ENCODE measurements at regions not wholly inside any gene's neighbourhood (a gene's known extent, or its start where the extent isn't known, plus 50 kb on each side); places are given as distances from the start of the nearest gene placed in this dataset.
A peak's percentile ranks its signal among the peaks of the same experiment; 100 is the strongest.

DNA sequence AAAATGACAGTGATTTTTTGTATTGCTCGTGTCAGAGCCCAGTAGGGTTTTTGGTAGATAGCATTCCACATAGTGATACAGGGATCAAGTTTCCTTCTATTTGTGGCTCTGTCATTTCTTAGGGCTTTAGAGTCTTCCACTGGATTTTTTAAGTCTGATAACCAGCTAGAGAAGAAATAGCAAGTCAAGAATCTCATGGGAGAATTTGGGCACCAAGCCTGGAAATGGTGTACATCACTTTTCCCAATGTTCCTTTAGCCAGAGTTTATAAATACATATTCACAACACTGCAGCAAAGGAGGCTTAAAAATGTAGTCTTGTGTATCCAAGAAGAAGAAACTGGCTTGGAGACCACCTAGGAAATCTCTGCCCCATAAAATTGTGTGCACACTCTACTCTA is 647.1 kb upstream of the KLF4 start:
- no peak overlapping the region for H3K4me3 ChIP-seq
- no peak overlapping the region for H3K27ac ChIP-seq

DNA sequence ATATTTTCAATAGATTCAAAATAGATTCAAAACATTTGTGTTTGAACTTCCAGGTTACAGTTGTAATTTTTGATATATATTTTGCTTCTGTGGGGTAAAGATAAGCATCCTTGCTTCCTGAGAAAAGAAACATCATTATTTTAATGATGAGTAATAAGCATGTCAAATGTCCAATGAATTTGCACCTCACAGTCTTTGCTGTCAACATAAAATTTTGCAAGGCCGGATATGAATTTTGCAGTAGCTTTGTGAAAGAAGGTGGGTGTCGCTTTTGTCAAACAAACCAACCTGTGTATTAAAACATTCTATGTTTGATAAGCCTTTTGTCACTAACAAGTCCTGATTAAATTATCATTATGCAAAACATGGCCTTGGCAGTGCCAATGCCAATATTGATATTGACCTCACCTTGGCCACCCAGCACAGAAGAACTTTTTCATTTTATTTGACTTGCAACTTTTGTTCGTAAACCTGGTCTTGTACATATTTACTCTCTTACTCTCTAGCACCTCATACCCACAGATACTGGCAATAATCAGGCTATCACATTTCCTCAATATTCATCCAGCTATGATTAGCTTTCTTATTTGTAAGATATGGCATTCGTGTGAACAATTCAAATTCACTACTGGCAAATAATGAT is 645.0 kb upstream of the KLF4 start:
- H3K27ac ChIP-seq = no peak overlapping the region
- no peak overlapping the region for H3K4me3 ChIP-seq

DNA sequence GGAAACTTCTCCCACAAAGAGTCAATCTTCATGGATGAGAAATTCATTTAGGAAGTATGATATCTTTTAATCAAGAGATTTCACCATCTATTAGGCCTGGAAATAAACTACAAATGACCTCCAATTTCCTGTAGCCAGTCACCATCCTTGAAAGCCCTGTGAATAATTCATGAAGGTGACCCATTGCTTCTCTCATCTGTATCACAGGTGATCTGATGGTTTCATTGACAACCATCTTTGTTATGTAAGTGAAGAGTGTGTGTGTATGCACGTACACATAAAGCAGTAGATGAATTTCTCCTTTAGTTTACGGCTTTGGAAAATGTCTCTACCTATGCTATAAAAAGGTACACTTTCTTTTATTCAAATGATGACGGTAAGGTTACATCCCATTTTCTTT is 644.1 kb upstream of the KLF4 start:
- Histone ChIP-seq H3K4me3 (no peak overlapping the region), H3K27ac (no peak overlapping the region)

DNA sequence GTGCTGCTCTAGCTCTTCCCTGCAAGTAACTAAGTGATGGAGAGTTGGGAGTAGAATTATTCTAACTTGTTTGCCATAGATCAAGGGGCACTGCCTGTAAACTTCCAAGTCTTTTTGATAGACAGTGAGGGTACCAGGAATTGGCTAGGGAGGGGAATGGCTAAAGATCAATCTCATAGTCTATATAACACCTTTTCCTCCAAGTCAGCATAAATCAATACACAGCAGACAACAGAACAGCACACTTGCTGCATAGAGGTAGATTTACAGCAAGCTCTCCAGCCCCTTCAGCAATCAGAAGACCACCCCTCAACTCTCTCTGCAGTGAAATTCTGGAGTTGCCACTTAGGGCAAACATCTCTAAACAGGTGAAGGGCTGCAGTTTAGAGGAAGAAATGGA is 643.5 kb upstream of the KLF4 start:
- Histone ChIP-seq H3K27ac (no peak overlapping the region), H3K4me3 (no peak overlapping the region)

DNA sequence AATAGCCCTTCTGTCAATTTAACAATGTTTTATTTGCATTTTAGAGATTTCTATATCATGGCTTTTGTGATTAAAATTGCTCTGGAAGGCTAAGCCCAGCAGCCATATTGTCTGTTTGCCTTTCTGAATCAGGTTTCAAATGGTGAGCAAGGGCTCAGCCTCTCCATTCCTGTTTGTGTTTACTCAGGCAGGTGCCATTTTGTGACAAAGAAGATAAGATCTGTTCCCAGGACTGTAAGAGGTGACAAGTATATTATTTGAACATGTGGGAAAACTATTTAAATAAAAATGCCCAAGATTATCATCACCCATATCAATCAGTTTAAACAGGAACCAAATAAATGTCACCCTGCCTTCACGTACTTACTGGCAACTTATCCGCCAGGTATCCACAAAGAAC is 641.3 kb upstream of the KLF4 start:
- Histone ChIP-seq H3K4me3 (no peak overlapping the region), H3K27ac (no peak overlapping the region)

DNA sequence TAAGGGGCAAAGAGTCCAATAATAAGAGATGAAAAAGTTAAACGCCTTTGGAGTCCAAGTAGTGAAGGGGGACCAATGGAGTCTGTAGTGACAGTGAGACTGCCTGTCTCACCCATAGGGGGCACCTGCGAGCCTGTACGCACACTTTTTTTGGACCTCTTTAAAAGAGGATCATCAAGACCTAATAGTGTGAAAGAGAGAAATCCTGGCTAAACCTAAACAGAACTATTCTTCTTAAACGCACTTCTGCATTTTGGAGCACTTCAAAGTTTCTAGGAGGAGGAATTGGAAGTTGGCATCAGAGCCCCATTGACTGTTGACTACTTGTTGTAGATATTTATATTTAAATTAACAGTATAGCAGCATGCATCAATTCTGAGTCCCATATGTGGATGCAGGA is 636.1 kb upstream of the KLF4 start:
- Histone ChIP-seq H3K27ac (no peak overlapping the region), H3K4me3 (no peak overlapping the region)

DNA sequence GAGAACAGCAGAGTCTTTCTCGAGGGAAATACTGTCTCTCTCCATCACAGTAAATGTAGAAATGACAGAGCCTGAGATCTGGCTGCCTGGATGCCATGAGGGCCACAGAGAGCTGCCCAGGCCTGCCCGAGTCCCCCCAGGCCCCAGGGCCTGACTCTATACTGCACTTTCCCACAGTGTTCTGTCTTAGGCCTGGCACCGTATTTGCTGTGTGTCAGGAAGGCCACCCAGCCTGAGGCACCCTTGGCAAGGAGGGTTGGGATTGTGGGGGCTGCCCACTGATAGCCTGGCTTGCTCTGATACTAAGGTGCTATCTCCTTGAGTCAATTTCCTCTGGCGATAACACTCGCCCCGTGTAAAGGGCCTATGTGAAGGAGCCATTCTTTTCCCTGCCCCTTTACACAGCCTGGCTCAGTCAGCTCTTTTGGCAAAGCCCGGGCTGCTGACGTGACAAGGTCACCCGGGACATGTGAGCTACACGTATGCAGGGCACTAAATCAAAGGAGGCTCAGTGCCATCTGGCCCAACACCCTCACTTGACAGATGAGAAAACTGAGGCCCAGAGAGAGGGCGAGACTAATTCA is 630.1 kb upstream of the KLF4 start:
- no peak overlapping the region for H3K4me3 ChIP-seq

DNA sequence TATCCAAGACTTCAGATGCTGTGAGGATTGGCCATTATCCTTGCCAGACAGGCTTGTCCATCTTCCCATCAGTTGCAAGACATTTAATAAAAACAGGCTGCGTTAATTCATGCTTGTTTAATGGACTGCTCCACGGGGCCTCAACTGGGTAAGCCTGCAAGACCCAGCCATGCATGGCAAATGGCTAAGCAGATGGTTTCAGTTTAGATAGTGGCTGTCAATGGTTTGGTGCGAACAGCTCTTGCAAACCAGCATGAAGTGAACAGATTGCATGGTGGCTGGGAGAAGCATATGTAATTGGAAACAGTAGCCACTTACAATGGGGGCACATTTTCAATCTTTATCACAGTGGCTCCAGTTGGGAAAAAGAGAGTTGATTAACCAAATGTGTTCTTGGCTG is 628.2 kb upstream of the KLF4 start:
- H3K4me3 ChIP-seq = no peak overlapping the region

More for the DNA sequence above, 630.1 kb upstream of the KLF4 start:
- H3K27ac ChIP-seq = no peak overlapping the region

DNA sequence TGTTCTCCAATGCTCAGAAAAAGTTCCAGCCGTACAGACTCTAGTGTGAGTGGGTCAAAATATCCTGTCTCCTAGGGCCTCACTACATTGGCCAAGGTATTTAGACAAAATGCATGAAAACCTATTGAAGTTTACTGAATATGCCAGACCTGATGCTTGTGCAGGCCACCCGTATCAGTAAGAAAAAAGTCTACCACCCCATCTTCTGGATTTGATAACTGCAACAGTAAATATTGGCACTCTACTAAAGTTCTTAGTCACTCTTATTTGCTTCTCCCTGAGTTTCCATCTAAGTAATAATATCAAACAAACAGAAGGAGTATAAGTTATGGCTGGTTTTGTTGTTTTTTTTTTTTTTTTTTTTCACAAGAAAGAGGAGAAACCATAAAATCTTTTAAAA is 627.7 kb upstream of the KLF4 start:
- Histone ChIP-seq H3K27ac (no peak overlapping the region), H3K4me3 (no peak overlapping the region)

More for the DNA sequence above, 628.2 kb upstream of the KLF4 start:
- H3K27ac ChIP-seq = no peak overlapping the region

DNA sequence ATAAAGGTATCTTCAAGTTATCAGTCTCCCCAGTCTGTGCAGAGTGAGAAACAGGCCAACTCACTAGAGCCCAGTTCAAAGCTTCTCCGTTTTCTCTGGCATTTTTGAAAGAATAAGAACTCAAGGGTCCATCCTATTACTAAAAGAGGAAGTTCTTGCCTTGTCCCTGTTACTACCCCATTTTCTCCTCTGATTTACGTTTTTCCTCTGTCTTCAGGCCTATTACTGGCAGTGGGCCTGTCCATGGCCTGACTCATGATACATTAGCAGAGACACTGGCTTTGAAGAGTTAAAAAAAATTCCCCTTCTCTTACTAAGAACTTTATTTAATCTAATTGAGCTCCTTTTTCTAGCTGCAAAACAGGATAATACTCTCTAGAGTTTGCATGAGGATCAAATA is 624.0 kb upstream of the KLF4 start:
- Histone ChIP-seq H3K27ac (no peak overlapping the region), H3K4me3 (no peak overlapping the region)

DNA sequence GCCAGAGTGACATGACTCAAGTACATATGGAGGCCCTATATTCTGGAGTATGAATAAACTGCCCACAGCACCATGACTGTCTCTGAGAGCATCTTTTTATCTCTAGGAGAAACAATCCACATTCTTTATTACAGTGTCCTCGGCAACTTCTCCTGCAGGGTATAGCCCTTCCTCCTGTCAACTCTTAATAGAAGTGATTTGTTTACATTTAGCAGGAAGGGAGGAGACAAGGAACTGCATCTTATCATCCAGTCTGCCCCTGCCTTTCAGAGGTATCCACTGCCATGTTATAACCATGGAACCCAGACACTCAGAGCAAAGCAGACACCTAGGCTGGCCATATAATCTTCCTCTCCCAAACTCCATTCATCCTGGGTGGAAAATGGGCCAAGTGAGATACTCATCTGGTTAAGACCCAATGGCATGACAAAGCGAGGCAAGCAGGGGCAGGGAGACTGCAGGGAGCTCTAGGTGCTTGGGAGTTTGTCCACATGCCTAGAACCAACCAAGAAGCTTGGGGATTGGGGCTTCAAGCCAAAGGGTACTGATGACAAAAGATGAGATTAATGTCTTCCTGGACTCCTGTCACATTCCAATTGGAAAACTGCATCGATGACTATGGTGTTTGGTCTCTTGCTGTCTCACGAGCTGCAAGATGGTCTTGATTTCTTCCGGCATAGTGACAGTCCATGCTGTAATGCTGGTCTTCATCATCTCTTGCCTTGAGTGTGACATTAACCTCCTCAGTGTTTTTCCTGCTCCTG is 620.5 kb upstream of the KLF4 start:
- H3K4me3 ChIP-seq = no peak overlapping the region
- H3K27ac ChIP-seq = no peak overlapping the region

DNA sequence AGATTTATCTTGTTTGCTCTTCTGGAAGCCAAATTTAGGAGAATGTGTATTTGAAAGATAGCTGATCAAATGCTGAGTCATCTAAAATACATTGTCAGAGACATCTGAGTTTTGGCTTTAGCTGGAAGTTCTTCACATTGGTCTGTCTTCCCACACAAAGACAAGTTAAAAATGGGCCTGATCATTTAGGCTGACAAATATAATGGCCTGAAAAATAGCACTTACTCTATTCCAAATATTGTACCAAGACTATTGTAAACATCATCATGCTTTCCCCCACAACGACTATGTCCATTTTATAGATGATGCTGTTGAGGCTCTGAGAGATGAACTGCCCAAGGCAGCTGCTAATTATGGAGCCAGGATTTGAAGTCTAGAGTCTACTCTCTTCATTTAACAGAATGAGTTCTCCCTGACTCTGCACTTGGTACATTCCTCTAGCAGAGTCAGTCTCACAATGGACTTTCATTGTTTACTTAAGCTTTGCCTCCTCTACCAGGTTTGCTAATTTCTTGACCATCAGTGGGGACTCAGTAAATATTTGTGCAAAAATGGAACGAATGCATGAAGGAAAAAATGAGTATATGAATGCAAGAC is 619.4 kb upstream of the KLF4 start:
- Histone ChIP-seq H3K27ac (peak overlapping the region in 1 of 21 experiments; percentile 7), H3K4me3 (no peak overlapping the region)

DNA sequence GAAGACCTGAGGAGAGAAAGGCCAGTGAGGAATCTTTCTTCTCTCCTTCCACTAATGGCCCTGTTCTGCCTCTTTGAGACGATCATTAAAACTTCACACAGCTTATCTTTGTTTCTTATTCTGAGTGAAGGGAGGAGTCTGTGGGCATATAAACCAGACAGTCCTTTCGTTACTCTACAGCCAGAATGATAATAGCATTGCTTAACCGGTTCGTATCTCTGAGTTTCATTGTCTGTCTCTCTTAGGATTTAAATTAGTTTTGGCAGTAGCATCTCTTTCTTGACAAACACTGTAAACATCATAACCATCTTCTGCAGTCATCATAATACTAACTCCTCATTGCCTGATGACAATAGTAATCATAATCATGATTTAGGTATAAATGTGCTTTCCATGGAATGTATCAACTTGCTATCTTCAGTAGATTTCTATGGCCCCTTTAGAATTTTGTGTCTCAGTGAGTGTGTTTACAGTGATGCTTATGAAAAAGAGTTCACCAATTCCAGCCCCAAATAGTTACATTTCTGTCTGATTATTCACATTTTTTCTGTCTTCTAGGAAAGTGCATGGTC is 618.8 kb upstream of the KLF4 start:
- Histone ChIP-seq H3K4me3 (no peak overlapping the region), H3K27ac (peak overlapping the region in 1 of 21 experiments; percentile 7)

DNA sequence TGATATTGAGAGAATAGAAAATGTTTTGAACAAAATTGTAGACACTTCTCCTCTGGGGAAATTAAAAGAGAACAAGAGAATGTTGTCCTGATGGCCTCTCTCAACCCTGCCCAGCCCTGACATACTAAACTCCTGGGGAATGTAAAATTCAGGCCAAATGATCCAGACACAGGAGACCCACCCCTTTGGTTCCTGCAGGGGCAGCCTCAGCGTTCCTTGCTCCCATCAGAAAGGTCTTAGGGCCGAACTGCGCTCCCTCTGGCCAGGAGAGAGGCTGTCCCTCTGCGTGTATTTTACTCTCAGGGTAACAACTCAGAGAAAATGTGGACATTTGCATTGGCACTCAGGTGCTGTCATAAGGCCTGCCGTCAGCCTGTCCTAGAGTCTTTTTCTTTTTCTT is 616.3 kb upstream of the KLF4 start:
- H3K27ac ChIP-seq = peak overlapping the region in 1 of 21 experiments; percentile 29

DNA sequence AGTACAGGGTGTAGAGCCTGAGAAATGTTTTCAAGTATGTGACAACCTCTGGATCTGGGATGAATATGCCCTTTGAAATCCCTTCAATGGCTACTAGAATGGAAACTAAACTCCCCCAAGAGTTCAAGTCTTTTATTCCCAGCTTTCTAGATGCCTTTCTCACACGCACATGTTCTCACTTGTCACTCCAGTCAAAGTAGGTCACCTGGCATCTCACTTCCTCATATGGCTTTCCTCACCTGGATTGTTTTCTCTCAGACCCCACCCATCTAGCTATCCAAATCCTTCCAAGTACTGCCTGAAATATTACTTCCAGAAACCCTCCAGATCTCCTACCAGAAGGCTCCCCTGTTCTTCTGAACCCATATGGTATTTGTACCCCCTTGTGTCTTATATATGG is 615.4 kb upstream of the KLF4 start:
- H3K4me3 ChIP-seq = no peak overlapping the region
- peak overlapping the region in 4 of 21 experiments; percentile 8 to 45 (median 22) for H3K27ac ChIP-seq

More for the DNA sequence above, 616.3 kb upstream of the KLF4 start:
- no peak overlapping the region for H3K4me3 ChIP-seq

DNA sequence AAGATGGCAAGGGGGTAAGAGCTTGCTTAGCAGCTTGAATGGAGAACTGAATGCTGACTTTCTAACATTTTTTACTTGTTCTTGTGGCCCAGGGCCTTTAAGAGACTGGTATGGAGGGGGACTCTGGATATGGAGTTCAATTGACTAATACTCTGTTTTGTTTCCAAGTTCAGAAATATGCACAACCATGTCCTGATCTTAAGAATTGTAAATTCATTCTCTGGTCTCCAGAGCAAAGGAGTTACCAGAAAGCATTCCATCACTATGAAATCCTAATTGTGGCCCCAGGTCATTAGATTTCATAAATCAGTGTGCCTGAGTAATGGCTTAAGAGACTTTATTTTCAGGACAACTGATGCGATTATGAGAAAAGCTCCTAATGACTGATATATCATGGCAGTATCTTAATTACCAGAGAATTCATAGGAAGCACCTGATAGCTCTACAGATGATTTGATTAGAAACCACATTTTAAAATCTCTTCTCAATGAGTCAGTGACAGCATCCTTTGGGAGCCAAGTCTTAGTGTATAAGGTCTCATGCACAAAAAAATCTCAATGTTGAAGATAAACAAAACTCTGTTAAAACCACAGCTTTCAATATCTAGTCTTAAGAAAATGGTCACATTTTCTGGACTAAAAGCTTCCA is 613.6 kb upstream of the KLF4 start:
- Histone ChIP-seq H3K4me3 (no peak overlapping the region), H3K27ac (no peak overlapping the region)

DNA sequence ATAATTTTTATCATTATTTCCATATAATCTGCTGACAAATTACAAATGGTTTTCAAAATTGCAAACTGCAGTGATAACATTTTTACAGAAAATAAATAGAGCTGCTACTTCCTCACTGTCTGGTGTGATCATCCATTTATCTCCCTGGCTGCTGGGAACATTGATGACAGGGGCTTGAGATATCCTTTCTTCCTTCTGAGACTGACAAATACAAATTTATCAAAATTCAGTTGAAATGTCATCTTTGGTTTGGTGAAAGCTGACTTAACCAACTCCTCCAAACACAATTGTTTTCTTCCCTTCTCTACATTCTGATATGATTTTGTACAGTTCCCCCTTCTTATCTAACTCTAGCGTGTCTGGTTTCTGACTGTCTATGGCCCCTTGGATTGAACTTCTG is 611.8 kb upstream of the KLF4 start:
- H3K27ac ChIP-seq = peak overlapping the region in 1 of 21 experiments; percentile 22

DNA sequence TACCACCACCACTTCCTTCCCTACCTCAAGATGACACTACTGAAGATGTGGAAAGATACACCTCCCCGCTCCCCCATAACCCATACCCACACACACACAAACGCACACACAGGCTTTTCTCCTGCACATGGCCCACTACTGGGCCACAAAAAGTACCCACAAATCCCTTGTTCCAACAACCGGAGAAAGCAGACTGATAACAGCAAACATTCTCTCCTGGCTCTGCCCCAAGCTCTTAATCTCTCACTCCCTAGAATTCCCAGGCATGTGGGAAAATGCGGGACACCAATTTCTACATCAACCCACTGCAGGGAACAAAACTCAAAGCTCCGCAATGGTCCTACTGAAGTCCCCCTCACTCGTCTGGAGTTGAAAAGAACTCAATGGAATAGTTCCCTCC is 611.0 kb upstream of the KLF4 start:
- Histone ChIP-seq H3K4me3 (no peak overlapping the region), H3K27ac (no peak overlapping the region)

More for the DNA sequence above, 611.8 kb upstream of the KLF4 start:
- no peak overlapping the region for H3K4me3 ChIP-seq

DNA sequence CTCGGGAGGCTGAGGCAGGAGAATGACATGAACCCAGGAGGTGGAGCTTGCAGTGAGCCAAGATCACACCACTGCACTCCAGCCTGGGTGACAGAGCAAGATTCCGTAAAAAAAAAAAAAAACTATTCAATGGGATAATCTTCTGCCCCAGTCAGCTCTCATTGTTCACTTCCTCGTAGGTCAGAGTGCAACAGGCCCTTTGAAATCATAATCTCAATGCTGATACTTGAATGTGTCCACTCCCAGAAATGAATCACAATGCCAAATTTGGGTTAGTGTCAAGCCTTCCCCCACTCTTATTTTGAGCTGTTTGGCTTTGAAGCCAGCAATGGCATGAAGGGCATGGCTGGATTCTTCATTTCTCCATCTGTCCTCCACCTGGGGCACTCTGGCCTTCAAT is 610.3 kb upstream of the KLF4 start:
- Histone ChIP-seq H3K27ac (no peak overlapping the region), H3K4me3 (no peak overlapping the region)

DNA sequence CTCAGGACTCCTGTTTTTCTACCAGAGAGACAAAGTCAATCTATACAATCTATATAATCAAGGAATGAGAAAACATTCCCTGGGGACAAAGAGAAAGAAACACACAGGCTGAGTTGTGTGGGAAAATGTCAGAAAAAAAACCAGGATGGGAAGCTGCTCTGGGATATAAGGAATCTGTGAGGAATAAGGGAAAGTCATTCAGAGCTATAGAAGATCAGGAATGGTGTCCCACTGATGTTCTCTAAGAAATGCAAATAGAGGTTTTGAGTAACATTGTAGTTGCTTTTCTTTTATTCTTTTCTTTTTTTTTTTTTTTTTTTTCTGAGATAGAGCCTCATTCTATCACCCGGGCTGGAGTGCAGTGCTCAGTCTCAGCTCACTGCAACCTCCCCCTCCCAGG is 605.9 kb upstream of the KLF4 start:
- Histone ChIP-seq H3K4me3 (no peak overlapping the region), H3K27ac (no peak overlapping the region)

All from skin epidermis (tissue), 12 donors.